ENCODE measurements at regions not wholly inside any gene's neighbourhood (a gene's known extent, or its start where the extent isn't known, plus 50 kb on each side); places are given as distances from the start of the nearest gene placed in this dataset.

- TF ChIP-seq REST (IDR thresholded peaks at IDR 0.05; ENCODE audit: borderline replicate concordance) (peak; percentile 97), REST (CRISPR knock-in tag; IDR thresholded peaks at IDR 0.05; ENCODE audit: low read depth) (peak; percentile 90), NEUROD1 (IDR thresholded peaks at IDR 0.05; ENCODE audit: borderline replicate concordance, low read depth, low read length, partially characterized antibody) (peak; percentile 76)
Measured at GRCh38 chr16:9039210-9039609, 52.2 kb upstream of the HAPSTR1 start (continued).
